Left lung (tissue), 4 donors: ENCODE measurements at regions not wholly inside any gene's neighbourhood (a gene's known extent, or its start where the extent isn't known, plus 50 kb on each side); places are given as distances from the start of the nearest gene placed in this dataset.

ENCODE experiments used
- ATAC-seq: fragments of 200-7000 bp; cut with Tn5 transposase; one replicate; pipeline ENCODE4 v1.9.1; 2020; ENCODE audit warnings: moderate library complexity
- DNase-seq, 4 donors: peaks; one replicate each; pipeline ENCODE4 v3.0.0-alpha.2; 2013 to 2020
- H3K27ac ChIP-seq, 2 donors: fragments of 200-600 bp; sonication (generic) in 1 of 2; one replicate each; pipeline versions ENCODE4 v1.5.0 to v1.8.0; 2020 to 2021
- H3K27me3 ChIP-seq, 2 donors: fragments of 200-600 bp; sonication (generic) in 1 of 2; one replicate each; pipeline versions ENCODE4 v1.5.0 to v1.8.0; 2020 to 2021
- H3K36me3 ChIP-seq, 2 donors: fragments of 200-600 bp; sonication (generic) in 1 of 2; one replicate each; pipeline versions ENCODE4 v1.5.0 to v1.8.0; 2020 to 2021
- H3K4me1 ChIP-seq, 2 donors: fragments of 200-600 bp; one replicate each; pipeline ENCODE4 v1.8.0; 2021
- H3K4me3 ChIP-seq, 2 donors: fragments of 200-600 bp; sonication (generic) in 1 of 2; one replicate each; pipeline versions ENCODE4 v1.5.0 to v1.8.0; 2020 to 2021; ENCODE audit warnings: mild to moderate bottlenecking in 1 of 2
- H3K9me3 ChIP-seq, 2 donors: fragments of 200-600 bp; sonication (generic) in 1 of 2; one replicate each; pipeline versions ENCODE4 v1.5.0 to v1.8.0; 2020 to 2021
- intact Hi-C, 2 donors: fragments of 100-400 bp; cut with DNase I; formaldehyde crosslinking; loops; one replicate each; pipeline versions ENCODE4 v1.11.2 to v1.14.2; 2022
- TF ChIP-seq, protein P1 (sequence below), 2 donors: fragments of 200-600 bp; sonication (generic) in 1 of 2; IDR thresholded peaks; one replicate each; pipeline versions ENCODE4 v1.5.0 to v1.8.0; 2021; ENCODE audit warnings: antibody characterized with exemption in 2 of 2
- donor health status: DM: no; HTN: yes; CAD: no.
- donor health status: DM: no; HTN: no; CAD: no.

DNA sequence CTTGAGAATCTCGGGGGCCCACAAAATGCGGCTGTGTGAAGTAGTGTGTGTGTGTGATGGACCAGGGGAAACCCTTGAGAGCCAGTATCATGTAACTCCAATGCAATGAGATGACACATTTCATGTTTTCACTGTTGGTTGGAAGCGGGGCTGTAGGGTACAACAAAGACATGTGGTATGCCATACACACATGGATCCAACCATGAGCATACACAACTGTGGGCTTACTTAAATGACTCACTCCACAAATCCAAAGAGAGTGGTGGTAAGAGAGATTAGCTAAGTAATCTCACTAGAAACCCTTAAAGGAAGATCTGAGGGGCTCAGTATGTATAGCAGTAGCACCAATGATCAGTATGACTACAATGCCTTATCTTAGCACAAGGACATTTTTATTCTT is 225.7 kb downstream of the SIPA1L2 start:
- Histone ChIP-seq H3K27ac (no peak overlapping the region), H3K4me1 (no peaks in the 10 kb centered on the region), H3K36me3 (peaks cover 0 to 43% of the 10 kb centered on the region in 2 donors), H3K27me3 (no peaks in the 10 kb centered on the region), H3K4me3 (no peak overlapping the region), H3K9me3 (peaks cover 0 to 3% of the 10 kb centered on the region in 2 donors)
- intact Hi-C loops = no loop called here
- TF ChIP-seq, protein P1, sequence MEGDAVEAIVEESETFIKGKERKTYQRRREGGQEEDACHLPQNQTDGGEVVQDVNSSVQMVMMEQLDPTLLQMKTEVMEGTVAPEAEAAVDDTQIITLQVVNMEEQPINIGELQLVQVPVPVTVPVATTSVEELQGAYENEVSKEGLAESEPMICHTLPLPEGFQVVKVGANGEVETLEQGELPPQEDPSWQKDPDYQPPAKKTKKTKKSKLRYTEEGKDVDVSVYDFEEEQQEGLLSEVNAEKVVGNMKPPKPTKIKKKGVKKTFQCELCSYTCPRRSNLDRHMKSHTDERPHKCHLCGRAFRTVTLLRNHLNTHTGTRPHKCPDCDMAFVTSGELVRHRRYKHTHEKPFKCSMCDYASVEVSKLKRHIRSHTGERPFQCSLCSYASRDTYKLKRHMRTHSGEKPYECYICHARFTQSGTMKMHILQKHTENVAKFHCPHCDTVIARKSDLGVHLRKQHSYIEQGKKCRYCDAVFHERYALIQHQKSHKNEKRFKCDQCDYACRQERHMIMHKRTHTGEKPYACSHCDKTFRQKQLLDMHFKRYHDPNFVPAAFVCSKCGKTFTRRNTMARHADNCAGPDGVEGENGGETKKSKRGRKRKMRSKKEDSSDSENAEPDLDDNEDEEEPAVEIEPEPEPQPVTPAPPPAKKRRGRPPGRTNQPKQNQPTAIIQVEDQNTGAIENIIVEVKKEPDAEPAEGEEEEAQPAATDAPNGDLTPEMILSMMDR (IDR thresholded peaks at IDR 0.05) = no peak
- DNase-seq (no peak), ATAC-seq (no peak)

DNA sequence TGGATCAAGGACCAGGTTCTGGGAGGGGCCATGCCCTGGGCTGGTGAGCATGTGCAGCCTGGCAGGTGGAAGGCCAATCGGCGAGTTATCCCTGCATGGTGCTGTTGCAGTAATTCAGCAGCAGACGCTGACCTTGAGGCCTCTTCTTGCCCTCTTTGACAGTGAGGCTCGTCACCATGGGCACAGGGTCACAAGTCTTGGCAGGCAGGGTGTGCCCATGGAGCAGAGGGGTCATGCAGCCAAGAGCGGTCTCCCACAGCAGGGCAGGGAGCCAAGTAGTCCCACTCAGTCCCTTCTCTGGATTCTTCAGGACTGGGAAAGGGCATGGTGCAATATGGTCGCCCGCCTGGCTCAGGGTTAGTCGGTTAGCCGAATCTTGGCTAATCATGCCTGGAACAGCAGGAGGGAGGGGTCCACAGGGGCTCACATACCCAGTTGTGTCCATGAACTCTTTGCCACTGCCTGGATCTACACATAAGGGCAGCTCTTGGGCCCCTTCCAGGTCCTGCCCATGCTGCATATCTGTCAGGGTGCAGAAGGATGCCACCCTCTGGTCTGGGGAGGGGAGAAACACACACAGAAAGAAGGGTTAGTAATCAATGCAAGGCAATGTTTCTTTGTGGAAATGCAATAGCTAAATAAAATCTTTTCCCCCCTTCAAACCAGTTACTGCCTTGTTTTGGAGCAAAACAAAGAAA is 226.8 kb downstream of the SIPA1L2 start:
- no peaks in the 10 kb centered on the region for H3K4me1 ChIP-seq
- TF ChIP-seq, protein P1 (IDR thresholded peaks at IDR 0.05) = no peak
- DNase-seq (no peak), ATAC-seq (no peak)
- H3K27ac ChIP-seq = no peak overlapping the region
- no peaks in the 10 kb centered on the region for H3K9me3 ChIP-seq
- H3K36me3 ChIP-seq = peaks cover 0 to 52% of the 10 kb centered on the region in 2 donors
- H3K27me3 ChIP-seq = no peaks in the 10 kb centered on the region
- no peak overlapping the region for H3K4me3 ChIP-seq
- intact Hi-C loops = no loop called here

DNA sequence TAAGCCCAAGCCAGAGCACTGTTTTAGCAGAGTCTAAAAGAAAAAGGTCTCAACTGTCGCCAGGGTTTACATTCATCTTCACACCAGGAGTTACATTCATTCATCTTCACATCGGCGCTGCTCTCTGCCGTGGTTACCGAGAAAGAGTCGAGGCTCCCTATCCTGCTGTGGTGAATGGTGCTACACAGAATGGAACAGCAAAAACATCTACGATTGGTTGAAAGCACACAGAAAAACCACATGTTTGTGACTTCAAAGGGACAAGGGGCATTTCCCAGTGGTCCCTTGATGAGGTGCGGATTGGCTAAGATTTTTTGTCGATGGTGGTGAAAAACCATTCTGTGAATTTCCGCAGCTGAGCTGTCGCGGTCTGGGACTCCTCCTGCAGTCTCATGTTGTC is 231.1 kb downstream of the SIPA1L2 start:
- no peak overlapping the region for H3K4me3 ChIP-seq
- H3K9me3 ChIP-seq = no peaks in the 10 kb centered on the region
- H3K27ac ChIP-seq = no peak overlapping the region
- ATAC-seq (no peak), DNase-seq (no peak)
- intact Hi-C loops = no loop called here
- TF ChIP-seq, protein P1 (IDR thresholded peaks at IDR 0.05) = no peak
- no peaks in the 10 kb centered on the region for H3K4me1 ChIP-seq
- peaks cover 0 to 71% of the 10 kb centered on the region in 2 donors for H3K36me3 ChIP-seq
- H3K27me3 ChIP-seq = no peaks in the 10 kb centered on the region

DNA sequence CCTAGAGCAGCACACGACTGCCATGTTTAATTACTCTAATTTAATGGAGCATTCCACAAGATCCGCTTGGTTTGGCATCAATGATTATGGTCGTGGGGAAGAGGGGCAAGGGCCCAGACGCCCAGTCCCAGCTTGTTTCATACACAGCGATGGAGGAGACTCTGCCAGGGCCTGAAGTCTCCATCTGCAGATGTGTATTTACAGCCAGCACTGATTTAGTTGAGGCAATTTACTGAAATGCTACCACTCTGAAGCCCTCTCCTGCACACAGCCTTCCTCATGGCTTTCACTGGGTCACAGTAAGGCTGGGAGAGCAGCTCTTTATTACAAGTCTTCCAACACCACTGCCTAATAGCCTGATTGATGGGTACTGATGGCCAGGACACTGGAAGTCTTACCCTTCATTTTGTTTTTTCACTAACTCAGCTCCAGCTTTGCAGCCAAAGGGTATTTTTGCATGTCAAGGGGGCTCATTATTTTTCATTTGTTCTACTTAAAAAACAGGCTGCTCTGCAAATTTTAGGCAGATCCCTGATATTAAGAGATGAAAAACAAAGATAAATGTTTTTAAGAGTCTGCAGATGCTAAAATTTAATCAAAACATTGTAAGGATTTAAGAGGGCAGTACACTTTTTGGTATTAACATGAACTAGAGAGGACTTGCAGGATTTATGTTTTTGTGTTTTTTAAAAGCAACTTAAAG is 236.3 kb downstream of the SIPA1L2 start:
- Histone ChIP-seq H3K36me3 (peaks cover 0 to 23% of the 10 kb centered on the region in 2 donors), H3K9me3 (no peaks in the 10 kb centered on the region), H3K27ac (no peak overlapping the region), H3K27me3 (no peaks in the 10 kb centered on the region), H3K4me3 (no peak overlapping the region), H3K4me1 (no peaks in the 10 kb centered on the region)
- TF ChIP-seq, protein P1 (IDR thresholded peaks at IDR 0.05) = no peak
- no peak for ATAC-seq
- intact Hi-C loops = no loop called here
- no peak for DNase-seq

DNA sequence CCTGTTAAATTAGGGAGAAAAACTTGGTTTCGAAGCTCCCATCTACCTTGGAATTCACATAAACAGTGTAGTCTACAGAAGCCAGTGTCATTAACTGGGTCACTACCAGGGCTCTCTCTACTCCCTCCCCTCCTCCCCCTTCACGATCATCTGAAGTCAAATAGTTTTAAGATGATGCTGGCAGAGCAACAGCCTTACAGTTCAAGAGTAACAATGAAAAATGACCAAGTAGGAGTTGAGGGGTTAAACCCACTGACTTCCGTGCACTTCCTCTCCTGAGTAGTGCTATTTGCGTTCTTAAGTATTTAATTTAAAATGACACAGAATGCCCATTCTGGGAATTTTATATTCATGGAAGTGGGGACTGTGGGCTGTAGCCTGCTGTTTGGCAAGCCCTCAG is 236.9 kb downstream of the SIPA1L2 start:
- no peak for ATAC-seq
- no peaks in the 10 kb centered on the region for H3K4me1 ChIP-seq
- no peaks in the 10 kb centered on the region for H3K27me3 ChIP-seq
- peaks cover 0 to 18% of the 10 kb centered on the region in 2 donors for H3K36me3 ChIP-seq
- DNase-seq = no peak
- intact Hi-C loops = no loop called here
- no peak overlapping the region for H3K4me3 ChIP-seq
- no peak overlapping the region for H3K27ac ChIP-seq
- H3K9me3 ChIP-seq = no peaks in the 10 kb centered on the region
- TF ChIP-seq, protein P1 (IDR thresholded peaks at IDR 0.05) = no peak
